Amniotic epithelial cell (primary cell): ENCODE measurements at regions not wholly inside any gene's neighbourhood (a gene's known extent, or its start where the extent isn't known, plus 50 kb on each side); places are given as distances from the start of the nearest gene placed in this dataset.
A peak's percentile ranks its signal among the peaks of the same experiment; 100 is the strongest.

Source experiments
- DNase-seq: peaks from one replicate; pipeline ENCODE4 v3.0.0-alpha.2; 2010; ENCODE audit warnings: low read depth

- DNase-seq = peak; percentile 26
Measured at GRCh38 chr21:20646431-20647165, 351.6 kb upstream of the NCAM2 start.

DNA sequence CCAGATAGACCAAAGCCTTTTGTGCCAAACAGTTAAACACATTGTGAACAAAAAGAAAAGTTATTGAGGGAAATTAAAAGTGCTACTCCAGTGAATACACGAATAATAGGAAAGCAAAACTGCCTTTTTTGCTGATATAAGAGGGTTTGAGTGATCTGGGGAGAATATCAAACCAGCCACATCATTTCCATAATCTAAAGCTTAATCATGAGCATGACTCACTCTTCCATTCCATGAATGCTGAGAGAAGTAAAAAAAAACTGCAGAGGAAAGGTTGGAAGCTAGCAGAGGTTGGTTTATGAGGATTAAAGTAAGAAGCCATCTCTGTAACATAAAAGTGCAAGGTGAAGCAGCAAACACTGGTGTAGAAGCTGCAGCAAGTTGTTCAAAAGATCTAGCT is 350.6 kb upstream of the NCAM2 start:
- DNase-seq = peak; percentile 70

- no peak for DNase-seq
Measured at GRCh38 chr21:20649231-20649630, 349.0 kb upstream of the NCAM2 start.

- DNase-seq = no peak
Measured at GRCh38 chr21:20652846-20653245, 345.4 kb upstream of the NCAM2 start.

GRCh38 chr21:20661246-20661645 is 337.0 kb upstream of the NCAM2 start:
- DNase-seq = no peak

- DNase-seq = no peak
Measured at GRCh38 chr21:20661745-20662422, 336.3 kb upstream of the NCAM2 start.

GRCh38 chr21:20662514-20662913 is 335.7 kb upstream of the NCAM2 start:
- no peak for DNase-seq

GRCh38 chr21:20667931-20668330 is 330.3 kb upstream of the NCAM2 start:
- no peak for DNase-seq

- no peak for DNase-seq
Measured at GRCh38 chr21:20685475-20685874, 312.7 kb upstream of the NCAM2 start.

DNA sequence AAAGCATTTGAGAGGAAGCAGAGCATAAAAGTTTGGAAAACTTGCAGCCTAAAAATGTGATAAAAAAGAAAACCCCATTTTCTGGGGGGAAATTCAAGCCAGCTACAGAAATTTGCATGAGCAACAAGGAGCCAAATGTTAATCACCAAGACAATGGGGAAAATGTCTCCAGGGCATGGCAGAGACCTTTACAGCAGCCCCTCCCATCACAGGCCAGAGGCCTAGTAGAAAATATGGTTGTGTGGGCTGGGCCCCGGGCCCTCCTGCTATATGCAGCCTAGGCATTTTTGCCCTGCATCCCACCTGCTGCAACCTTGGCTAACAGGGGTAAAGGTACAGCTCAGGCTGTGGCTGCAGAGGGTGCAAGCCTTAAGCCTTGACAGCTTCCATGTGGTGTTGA is 299.6 kb upstream of the NCAM2 start:
- no peak for DNase-seq

DNA sequence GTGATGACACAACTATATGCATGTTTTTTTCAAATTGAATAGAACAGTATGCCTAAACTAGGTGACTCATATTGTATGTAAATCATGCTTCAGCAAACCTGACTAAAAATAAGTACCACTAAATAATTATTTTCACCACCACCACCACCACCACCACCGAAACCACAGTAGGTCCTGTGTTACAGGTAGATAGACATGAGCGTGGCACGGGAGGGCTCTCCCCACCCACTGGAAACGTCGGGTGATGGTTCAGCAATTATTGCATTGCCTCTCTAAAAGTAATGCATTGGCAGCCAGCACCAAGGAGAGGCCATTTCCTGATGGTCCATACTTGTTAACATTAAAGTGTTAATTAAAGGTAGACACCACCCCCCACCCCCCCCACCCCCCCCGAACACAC is 297.0 kb upstream of the NCAM2 start:
- DNase-seq = no peak

GRCh38 chr21:20703112-20703767 is 295.0 kb upstream of the NCAM2 start:
- DNase-seq = no peak

GRCh38 chr21:20720623-20721022 is 277.6 kb upstream of the NCAM2 start:
- peak; percentile 75 for DNase-seq

DNA sequence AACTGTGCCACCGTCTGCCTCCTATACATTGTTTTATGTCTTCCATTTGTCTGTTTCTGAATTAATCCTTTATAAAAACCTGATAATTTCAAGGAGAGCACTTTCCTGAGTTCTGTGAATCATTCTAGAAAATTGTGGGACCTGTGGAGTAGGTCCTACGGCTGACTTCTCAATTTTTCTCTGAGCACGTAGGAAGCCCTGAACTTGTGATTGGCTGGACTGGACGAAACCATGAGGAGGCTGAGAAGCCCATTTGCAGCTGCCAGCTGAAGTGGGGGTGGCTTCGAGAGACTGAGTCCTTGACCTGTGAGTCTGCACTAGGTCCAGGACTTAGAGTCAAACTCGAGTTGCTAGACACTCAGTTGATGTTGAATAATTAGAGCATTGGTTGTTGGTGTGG is 277.1 kb upstream of the NCAM2 start:
- no peak for DNase-seq

DNA sequence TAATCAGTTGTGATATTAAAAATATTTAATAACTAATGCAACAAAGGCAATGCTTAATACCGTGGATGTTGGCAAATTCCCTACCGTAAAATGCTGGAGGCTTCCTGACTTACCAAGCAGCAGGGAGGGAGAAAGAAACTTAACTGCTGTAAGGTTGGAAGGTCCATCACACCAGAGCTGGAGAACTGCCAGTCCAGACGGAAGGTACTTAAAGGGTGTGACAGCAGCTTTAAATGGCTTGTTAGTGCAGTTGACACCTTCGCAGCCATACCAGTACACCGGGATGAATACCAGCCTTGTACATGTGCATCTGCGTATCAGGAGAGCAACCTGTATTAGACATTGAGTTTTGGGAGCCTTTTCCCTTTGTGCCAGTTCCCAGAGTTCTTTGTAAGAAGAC is 269.5 kb upstream of the NCAM2 start:
- DNase-seq = no peak

- DNase-seq = peak; percentile 53
Measured at GRCh38 chr21:20729376-20729775, 268.8 kb upstream of the NCAM2 start.

DNA sequence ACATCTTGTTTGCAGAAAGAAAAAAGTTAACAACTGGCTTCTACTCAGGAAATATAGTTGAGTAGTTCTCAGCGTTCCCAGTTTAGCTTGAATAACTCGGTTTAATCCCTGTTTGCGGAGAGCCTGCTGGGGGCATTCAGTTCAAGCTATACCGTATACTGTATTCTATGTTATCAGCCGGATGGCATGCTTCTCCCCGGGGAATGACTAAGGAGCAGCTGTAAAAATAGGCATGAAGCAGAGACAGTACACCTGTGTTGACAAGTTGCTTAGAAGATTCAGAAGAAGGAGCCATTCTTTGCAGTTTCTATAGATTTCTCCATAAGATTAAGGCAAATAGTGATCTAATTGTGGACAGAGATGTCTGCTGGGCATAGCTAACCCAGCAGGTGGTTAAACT is 267.8 kb upstream of the NCAM2 start:
- no peak for DNase-seq

DNA sequence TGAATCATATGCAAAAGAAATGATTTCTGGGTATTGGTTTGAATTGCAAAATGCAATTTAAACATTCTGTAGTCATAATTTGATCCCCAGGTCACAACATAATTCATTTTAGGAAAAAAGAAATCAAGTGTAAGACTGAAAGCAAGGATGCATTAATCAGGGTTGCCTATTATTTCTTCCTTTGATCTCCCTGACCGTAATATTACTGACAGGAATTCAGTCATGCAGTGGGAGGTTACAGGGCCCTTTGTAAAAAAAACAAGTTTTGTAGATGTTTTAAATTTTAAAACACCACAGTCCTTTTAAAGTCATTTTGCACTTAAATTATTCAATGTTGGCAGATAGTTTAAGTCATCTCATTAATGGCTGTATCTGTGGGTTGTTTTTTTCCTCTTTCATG is 263.0 kb upstream of the NCAM2 start:
- no peak for DNase-seq

- DNase-seq = no peak
Measured at GRCh38 chr21:20737227-20737913, 260.8 kb upstream of the NCAM2 start.

GRCh38 chr21:20739421-20739820 is 258.8 kb upstream of the NCAM2 start:
- DNase-seq = no peak

GRCh38 chr21:20741445-20741844 is 256.8 kb upstream of the NCAM2 start:
- DNase-seq = no peak

DNA sequence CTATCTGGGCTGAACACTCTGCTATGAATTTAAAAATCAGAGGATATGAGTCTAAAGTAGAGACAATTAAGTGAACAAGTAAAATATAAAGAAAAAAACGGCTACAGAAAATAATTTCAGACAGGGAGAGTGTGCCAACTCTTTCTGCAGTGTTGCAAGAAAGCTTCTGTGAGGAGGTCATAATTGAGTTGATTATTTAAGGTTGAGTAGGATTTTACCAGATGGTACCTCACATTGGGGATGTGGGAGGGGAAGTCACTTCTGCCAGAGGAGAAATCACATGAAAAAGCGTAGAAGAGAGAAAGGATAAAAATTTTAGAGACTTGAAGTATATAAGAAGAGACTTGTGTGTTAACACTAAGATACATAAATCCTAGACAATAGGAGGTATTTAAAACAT is 238.0 kb upstream of the NCAM2 start:
- no peak for DNase-seq

DNA sequence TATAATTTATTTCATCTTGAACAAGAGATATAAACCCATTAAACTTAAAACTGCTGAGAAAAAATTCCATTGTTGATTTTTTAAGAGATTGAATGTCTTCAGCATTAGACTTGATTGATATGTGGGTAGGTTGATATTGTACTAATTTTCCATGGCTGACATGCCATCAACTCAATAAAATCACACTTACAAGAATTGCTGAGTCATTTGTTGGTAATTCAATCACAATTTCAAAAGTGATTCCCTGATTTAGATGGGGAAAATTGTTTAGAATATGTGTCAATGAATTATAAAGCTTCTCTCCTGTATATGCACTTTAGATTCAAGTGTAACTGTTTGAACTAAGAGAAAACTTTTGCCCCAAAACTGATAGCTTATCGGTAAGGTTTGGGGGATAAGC is 223.5 kb upstream of the NCAM2 start:
- DNase-seq = no peak
